Heart right ventricle (tissue), 16 donors: ENCODE measurements at regions not wholly inside any gene's neighbourhood (a gene's known extent, or its start where the extent isn't known, plus 50 kb on each side); places are given as distances from the start of the nearest gene placed in this dataset.

ENCODE experiments used
- ATAC-seq, 8 donors: fragments of 200-7000 bp; cut with Tn5 transposase; one replicate each; pipeline ENCODE4 v1.9.1; 2020; ENCODE audit warnings: mild to moderate bottlenecking in 8 of 8, moderate library complexity in 8 of 8, moderate number of reproducible peaks in 1 of 8
- DNase-seq, 2 donors: peaks; one replicate each; pipeline ENCODE4 v3.0.0-alpha.2; 2020
- H3K27ac ChIP-seq, 10 donors: fragments of 200-600 bp; sonication (generic) in 2 of 10; one replicate each; pipeline versions ENCODE4 v1.5.0 to v1.8.0; 2020 to 2022; ENCODE audit warnings: mild to moderate bottlenecking in 3 of 10
- H3K27me3 ChIP-seq, 7 donors: fragments of 200-600 bp; one replicate each; pipeline ENCODE4 v1.8.0; 2021 to 2022; ENCODE audit warnings: mild to moderate bottlenecking in 2 of 7
- H3K36me3 ChIP-seq, 9 donors: fragments of 200-600 bp; sonication (generic) in 1 of 9; one replicate each; pipeline versions ENCODE4 v1.5.0 to v1.8.0; 2020 to 2022; ENCODE audit warnings: mild to moderate bottlenecking in 2 of 9
- H3K4me1 ChIP-seq, 9 donors: fragments of 200-600 bp; sonication (generic) in 1 of 9; one replicate each; pipeline versions ENCODE4 v1.5.0 to v1.8.0; 2020 to 2022; ENCODE audit warnings: mild to moderate bottlenecking in 4 of 9
- H3K4me3 ChIP-seq, 10 donors: fragments of 200-600 bp; sonication (generic) in 2 of 10; one replicate each; pipeline versions ENCODE4 v1.5.0 to v1.8.0; 2020 to 2022; ENCODE audit warnings: mild to moderate bottlenecking in 7 of 10, moderate library complexity in 2 of 10
- H3K9me3 ChIP-seq, 11 donors: fragments of 200-600 bp in 10 of 11; sonication (generic) in 2 of 11; one replicate each; pipeline versions ENCODE4 v1.5.0 to v1.8.0; 2013 to 2022; ENCODE audit warnings: mild to moderate bottlenecking in 2 of 11, control low read depth in 1 of 11, moderate library complexity in 1 of 11
- CTCF ChIP-seq, 9 donors: fragments of 200-600 bp; sonication (generic) in 2 of 9; IDR thresholded peaks; one replicate each; pipeline versions ENCODE4 v1.5.0 to v1.8.0; 2021 to 2022; ENCODE audit warnings: antibody characterized with exemption in 9 of 9, mild to moderate bottlenecking in 5 of 9, moderate library complexity in 1 of 9
- WGBS, 2 donors: extraction: QIAGEN DNeasy Blood & Tissue Kit; methylation state at CpG; one replicate each; pipeline ENCODE4 v1.1.7; 2013; ENCODE audit warnings: inconsistent platforms in 1 of 2; 5-methylcytosine and 5-hydroxymethylcytosine counted together
- intact Hi-C, 10 donors: fragments of 100-400 bp; cut with DNase I; formaldehyde crosslinking; loops; one replicate each; pipeline versions ENCODE4 v1.11.1 to v1.14.2; 2022
- donor health status: Arrhythmogenic right ventricular cardiomyopathy.
- donor health status: ischemic (EF 13 %, LVEDD 7.1; RV severe dilation, severe dysfunction).
- donor health status: healthy with polysubstance abuse.
- donor health status: DM: no; HTN: yes; CAD: no.
- donor health status: DM: no; HTN: no; CAD: no.
- donor health status: ischemic (EF 25% LVEDD 6.9; RV normal size, moderate dysfunction).
- donor health status: ischemic (EF 25% LVEDD 5.7; RV mildly dilated, moderate dysfunction).
- donor health status: healthy.
- donor health status: DM: yes; HTN: yes; CAD: no.
- donor health status: Ischemic cardiomyopathy.
- donor health status: ischemic (EF 35%, LVEDD 5.7; RV mildly dilated, moderate dysfunction).
- donor health status: nonischemic (EF 11% LVEDD 7.7; RV severe dilation, severe dysfunction).
- donor health status: DM: yes; HTN: yes; CAD: no.
- donor health status: PGD.
- donor health status: ischemic (EF 29% LVEDD 5.4; RV normal size, mild dysfunction).
- donor health status: nonischemic (EF 23%, LVEDD 6.1; RV moderate dilation, normal function).

DNA sequence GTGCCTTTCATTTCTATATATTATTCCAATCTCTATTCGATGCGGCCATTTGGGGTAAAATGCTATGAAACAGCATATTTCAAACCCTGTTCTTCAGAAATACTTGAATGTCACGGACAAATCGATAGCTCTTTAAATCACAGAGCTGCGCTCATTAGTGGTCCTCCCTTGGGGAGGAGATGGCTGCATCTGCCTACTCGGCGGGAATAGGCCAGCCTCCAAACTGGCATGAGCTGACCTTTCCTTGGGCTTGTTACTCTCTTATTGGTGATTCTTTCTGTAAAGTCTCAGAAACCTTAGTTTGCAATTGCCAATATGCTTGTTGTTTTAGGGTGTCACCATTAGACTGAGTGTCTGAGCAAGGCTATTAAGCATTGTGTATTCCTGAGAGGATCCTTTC lies 120.9 kb downstream of the BDH1 start:
- no peak overlapping the region for H3K27ac ChIP-seq
- H3K36me3 ChIP-seq = no peaks in the 10 kb centered on the region
- intact Hi-C loops = no loop called here
- DNase-seq (no peak), ATAC-seq (no peak)
- H3K9me3 ChIP-seq = peaks cover 0 to 15% (median 0%) of the 10 kb centered on the region in 11 donors
- peaks cover 4 to 34% (median 18%) of the 10 kb centered on the region in 9 donors for H3K4me1 ChIP-seq
- WGBS, 2 donors = 78 to 94% methylated on average over 7 of the region's 7 CpGs
- H3K4me3 ChIP-seq = no peak overlapping the region
- TF ChIP-seq CTCF (IDR thresholded peaks at IDR 0.05) = no peak
- peaks cover 0 to 3% (median 0%) of the 10 kb centered on the region in 7 donors for H3K27me3 ChIP-seq

GRCh38 chr3:197432384-197433127 lies 123.2 kb downstream of the BDH1 start:
- peak overlapping the region in 1 of 10 donors; percentile 1 for H3K4me3 ChIP-seq
- peaks cover 4 to 52% (median 29%) of the 10 kb centered on the region in 9 donors for H3K4me1 ChIP-seq
- peaks cover 0 to 15% (median 0%) of the 10 kb centered on the region in 11 donors for H3K9me3 ChIP-seq
- WGBS, 2 donors = 29 to 35% methylated on average over 4 of the region's 4 CpGs
- ATAC-seq (peak; percentile 31 to 78 (median 64)), DNase-seq (no peak)
- no peak for TF ChIP-seq CTCF (IDR thresholded peaks at IDR 0.05)
- peak overlapping the region in 8 of 10 donors; percentile 4 to 82 (median 58) for H3K27ac ChIP-seq
- no peaks in the 10 kb centered on the region for H3K27me3 ChIP-seq
- intact Hi-C loops = no loop called here
- no peaks in the 10 kb centered on the region for H3K36me3 ChIP-seq

GRCh38 chr3:197431346-197431910 lies 124.3 kb downstream of the BDH1 start:
- H3K4me3 ChIP-seq = no peak overlapping the region
- no peaks in the 10 kb centered on the region for H3K36me3 ChIP-seq
- ATAC-seq = no peak
- H3K9me3 ChIP-seq = peaks cover 0 to 15% (median 0%) of the 10 kb centered on the region in 11 donors
- DNase-seq = no peak
- intact Hi-C loops = no loop called here
- no peak for TF ChIP-seq CTCF (IDR thresholded peaks at IDR 0.05)
- peak overlapping the region in 7 of 10 donors; percentile 53 to 82 (median 61) for H3K27ac ChIP-seq
- H3K27me3 ChIP-seq = no peaks in the 10 kb centered on the region
- H3K4me1 ChIP-seq = peaks cover 4 to 52% (median 32%) of the 10 kb centered on the region in 9 donors
- 81 to 86% methylated on average over 6 of the region's 6 CpGs for WGBS, 2 donors

- peak in 7 of 8 donors; percentile 57 to 84 (median 62) for ATAC-seq
- intact Hi-C loops = no loop called here
Observed at GRCh38 chr3:197430934-197431333, 124.8 kb downstream of the BDH1 start.

More at GRCh38 chr3:197430934-197431333, 124.8 kb downstream of the BDH1 start:
- no peak for DNase-seq
- Histone ChIP-seq H3K4me1 (peaks cover 4 to 52% (median 32%) of the 10 kb centered on the region in 9 donors), H3K27me3 (no peaks in the 10 kb centered on the region), H3K27ac (peak overlapping the region in 9 of 10 donors; percentile 33 to 82 (median 61)), H3K4me3 (no peak overlapping the region), H3K36me3 (no peaks in the 10 kb centered on the region), H3K9me3 (peaks cover 0 to 15% (median 0%) of the 10 kb centered on the region in 11 donors)
- 49 to 63% methylated on average over 1 of the region's 1 CpG for WGBS, 2 donors
- no peak for TF ChIP-seq CTCF (IDR thresholded peaks at IDR 0.05)
